ENCODE measurements at regions not wholly inside any gene's neighbourhood (a gene's known extent, or its start where the extent isn't known, plus 50 kb on each side); places are given as distances from the start of the nearest gene placed in this dataset.

GRCh38 chr2:116988303-116988702 lies 826.2 kb upstream of the DDX18 start:
- TF ChIP-seq, protein P1, sequence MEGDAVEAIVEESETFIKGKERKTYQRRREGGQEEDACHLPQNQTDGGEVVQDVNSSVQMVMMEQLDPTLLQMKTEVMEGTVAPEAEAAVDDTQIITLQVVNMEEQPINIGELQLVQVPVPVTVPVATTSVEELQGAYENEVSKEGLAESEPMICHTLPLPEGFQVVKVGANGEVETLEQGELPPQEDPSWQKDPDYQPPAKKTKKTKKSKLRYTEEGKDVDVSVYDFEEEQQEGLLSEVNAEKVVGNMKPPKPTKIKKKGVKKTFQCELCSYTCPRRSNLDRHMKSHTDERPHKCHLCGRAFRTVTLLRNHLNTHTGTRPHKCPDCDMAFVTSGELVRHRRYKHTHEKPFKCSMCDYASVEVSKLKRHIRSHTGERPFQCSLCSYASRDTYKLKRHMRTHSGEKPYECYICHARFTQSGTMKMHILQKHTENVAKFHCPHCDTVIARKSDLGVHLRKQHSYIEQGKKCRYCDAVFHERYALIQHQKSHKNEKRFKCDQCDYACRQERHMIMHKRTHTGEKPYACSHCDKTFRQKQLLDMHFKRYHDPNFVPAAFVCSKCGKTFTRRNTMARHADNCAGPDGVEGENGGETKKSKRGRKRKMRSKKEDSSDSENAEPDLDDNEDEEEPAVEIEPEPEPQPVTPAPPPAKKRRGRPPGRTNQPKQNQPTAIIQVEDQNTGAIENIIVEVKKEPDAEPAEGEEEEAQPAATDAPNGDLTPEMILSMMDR (conservative IDR thresholded peaks at IDR 0.05 in 1 of 2, IDR thresholded peaks at IDR 0.05 in 1 of 2; ENCODE audit: low read depth in 1 of 2, low read length in 2 of 2), result no peak
- no peak for TF ChIP-seq EZH2 (IDR thresholded peaks at IDR 0.05; ENCODE audit: low read length, missing control alignments)

All from fibroblast of lung (primary cell).